ENCODE measurements at regions not wholly inside any gene's neighbourhood (a gene's known extent, or its start where the extent isn't known, plus 50 kb on each side); places are given as distances from the start of the nearest gene placed in this dataset.
A peak's percentile ranks its signal among the peaks of the same experiment; 100 is the strongest.

DNA sequence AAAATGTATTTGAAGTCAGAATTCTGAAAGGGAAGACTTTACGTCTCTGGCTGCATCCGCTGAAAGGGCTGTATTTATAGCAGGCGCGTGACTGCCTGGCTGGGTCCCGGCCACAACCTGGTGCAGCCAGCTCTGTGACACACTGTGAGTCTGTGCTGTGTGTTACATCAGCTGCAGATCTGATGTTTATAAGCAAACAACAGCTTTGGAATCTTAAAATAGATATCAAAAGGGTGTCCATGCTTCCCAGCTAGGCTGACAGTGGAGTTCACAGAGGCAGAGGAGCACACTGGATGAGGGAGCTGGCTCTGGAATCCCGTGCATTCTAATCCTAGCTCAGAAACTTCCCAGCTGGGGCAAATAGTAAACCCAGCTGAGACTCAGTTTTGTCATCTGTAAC is 433.4 kb upstream of the BRINP1 start:
- DNase-seq, result peak in 6 of 7 donors; percentile 2 to 70 (median 33)
- WGBS, 4 donors, result 10 to 36% (median 28%) methylated on average over 4 to 6 of the region's 6 CpGs
- Histone ChIP-seq H3K27me3 (no peaks in the 10 kb centered on the region), H3K9me3 (replicated peaks in 1 of 3) (no peaks in the 10 kb centered on the region), H3K4me1 (replicated peaks in 1 of 2) (no peaks in the 10 kb centered on the region), H3K36me3 (replicated peaks in 1 of 2) (no peaks in the 10 kb centered on the region), H3K4me3 (no peak overlapping the region), H3K27ac (no peak overlapping the region)
- intact Hi-C loops (cut with DNase I), result no loop called here
- TF ChIP-seq POLR2A (IDR thresholded peaks at IDR 0.05), result no peak
- TF ChIP-seq, protein P1, sequence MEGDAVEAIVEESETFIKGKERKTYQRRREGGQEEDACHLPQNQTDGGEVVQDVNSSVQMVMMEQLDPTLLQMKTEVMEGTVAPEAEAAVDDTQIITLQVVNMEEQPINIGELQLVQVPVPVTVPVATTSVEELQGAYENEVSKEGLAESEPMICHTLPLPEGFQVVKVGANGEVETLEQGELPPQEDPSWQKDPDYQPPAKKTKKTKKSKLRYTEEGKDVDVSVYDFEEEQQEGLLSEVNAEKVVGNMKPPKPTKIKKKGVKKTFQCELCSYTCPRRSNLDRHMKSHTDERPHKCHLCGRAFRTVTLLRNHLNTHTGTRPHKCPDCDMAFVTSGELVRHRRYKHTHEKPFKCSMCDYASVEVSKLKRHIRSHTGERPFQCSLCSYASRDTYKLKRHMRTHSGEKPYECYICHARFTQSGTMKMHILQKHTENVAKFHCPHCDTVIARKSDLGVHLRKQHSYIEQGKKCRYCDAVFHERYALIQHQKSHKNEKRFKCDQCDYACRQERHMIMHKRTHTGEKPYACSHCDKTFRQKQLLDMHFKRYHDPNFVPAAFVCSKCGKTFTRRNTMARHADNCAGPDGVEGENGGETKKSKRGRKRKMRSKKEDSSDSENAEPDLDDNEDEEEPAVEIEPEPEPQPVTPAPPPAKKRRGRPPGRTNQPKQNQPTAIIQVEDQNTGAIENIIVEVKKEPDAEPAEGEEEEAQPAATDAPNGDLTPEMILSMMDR (IDR thresholded peaks at IDR 0.05), result no peak

DNA sequence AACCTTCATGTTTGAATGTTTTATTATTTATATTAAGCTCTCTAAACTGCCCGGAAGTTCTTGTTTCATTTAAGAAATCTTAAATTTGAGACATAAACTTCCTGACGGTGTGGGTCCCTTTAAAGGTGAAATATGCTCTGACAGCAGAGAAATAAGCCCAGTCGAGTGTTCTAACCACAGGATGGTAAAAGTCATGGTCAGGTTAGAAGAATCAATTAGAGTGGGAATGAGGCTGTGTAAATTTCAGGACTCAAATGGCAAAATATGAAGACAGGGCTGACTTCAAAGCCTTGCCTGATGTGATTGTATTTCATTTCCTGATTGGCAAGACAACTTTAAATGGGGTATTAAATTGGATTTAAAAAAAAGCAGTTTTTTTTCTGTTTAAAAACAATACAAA is 432.9 kb upstream of the BRINP1 start:
- Histone ChIP-seq H3K27ac (no peak overlapping the region), H3K36me3 (replicated peaks in 1 of 2) (no peaks in the 10 kb centered on the region), H3K9me3 (replicated peaks in 1 of 3) (no peaks in the 10 kb centered on the region), H3K27me3 (no peaks in the 10 kb centered on the region), H3K4me1 (replicated peaks in 1 of 2) (no peaks in the 10 kb centered on the region), H3K4me3 (no peak overlapping the region)
- no peak for TF ChIP-seq POLR2A (IDR thresholded peaks at IDR 0.05)
- TF ChIP-seq, protein P1 (IDR thresholded peaks at IDR 0.05), result no peak
- DNase-seq, result no peak
- intact Hi-C loops (cut with DNase I), result no loop called here
- WGBS, 4 donors, result 25 to 34% (median 28%) methylated on average over 3 of the region's 3 CpGs

DNA sequence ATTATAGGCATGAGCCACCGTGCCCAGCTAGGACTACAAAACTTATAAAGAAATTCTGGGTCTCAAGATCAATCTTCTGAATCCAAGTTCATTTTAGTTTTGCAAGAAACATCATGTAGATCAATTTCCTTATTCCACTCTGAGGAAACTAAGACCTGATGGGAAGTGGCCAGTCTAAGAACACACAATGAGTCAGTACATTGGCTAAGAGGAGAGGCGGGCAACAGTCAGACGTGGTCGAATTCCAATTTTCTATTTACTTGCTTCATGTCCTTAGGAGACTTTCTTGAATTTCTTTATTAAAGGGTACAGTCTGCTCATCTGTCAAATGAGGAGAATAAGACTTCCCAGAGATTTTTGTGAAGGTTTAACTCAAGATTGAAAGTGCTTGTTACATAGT is 432.1 kb upstream of the BRINP1 start:
- H3K9me3 ChIP-seq (replicated peaks in 1 of 3), result no peaks in the 10 kb centered on the region
- intact Hi-C loops (cut with DNase I), result no loop called here
- DNase-seq, result no peak
- no peaks in the 10 kb centered on the region for H3K27me3 ChIP-seq
- H3K27ac ChIP-seq, result no peak overlapping the region
- no peak overlapping the region for H3K4me3 ChIP-seq
- WGBS, 4 donors, result 76 to 80% (median 76%) methylated on average over 4 of the region's 4 CpGs
- TF ChIP-seq, protein P1 (IDR thresholded peaks at IDR 0.05), result no peak
- no peak for TF ChIP-seq POLR2A (IDR thresholded peaks at IDR 0.05)
- no peaks in the 10 kb centered on the region for H3K36me3 ChIP-seq (replicated peaks in 1 of 2)
- no peaks in the 10 kb centered on the region for H3K4me1 ChIP-seq (replicated peaks in 1 of 2)

DNA sequence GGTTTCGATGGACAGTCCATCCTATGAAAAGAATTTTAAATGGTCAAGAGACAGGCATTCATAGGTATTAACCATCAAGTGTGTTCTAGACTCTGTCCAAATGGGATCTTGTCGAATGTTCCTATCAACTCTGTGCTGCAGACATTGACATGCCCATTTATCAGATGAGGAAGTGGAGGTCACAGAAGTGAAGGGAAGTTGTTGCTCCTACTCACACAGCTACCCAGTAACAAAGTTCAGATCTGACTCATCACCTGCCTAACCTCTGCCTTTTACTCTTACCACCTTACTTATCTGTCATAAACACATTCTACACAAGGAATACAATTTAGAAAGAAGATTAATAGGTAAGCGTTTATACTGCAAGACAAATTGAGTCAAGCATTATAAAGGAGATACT is 426.2 kb upstream of the BRINP1 start:
- Histone ChIP-seq H3K27me3 (no peaks in the 10 kb centered on the region), H3K36me3 (replicated peaks in 1 of 2) (no peaks in the 10 kb centered on the region), H3K4me1 (replicated peaks in 1 of 2) (no peaks in the 10 kb centered on the region), H3K4me3 (no peak overlapping the region), H3K27ac (no peak overlapping the region), H3K9me3 (replicated peaks in 1 of 3) (no peaks in the 10 kb centered on the region)
- 74 to 88% (median 84%) methylated on average over 3 of the region's 3 CpGs for WGBS, 4 donors
- intact Hi-C loops (cut with DNase I), result no loop called here
- no peak for DNase-seq
- no peak for TF ChIP-seq POLR2A (IDR thresholded peaks at IDR 0.05)
- TF ChIP-seq, protein P1 (IDR thresholded peaks at IDR 0.05), result no peak
